ENCODE measurements at regions not wholly inside any gene's neighbourhood (a gene's known extent, or its start where the extent isn't known, plus 50 kb on each side); places are given as distances from the start of the nearest gene placed in this dataset.
A peak's percentile ranks its signal among the peaks of the same experiment; 100 is the strongest.

DNA sequence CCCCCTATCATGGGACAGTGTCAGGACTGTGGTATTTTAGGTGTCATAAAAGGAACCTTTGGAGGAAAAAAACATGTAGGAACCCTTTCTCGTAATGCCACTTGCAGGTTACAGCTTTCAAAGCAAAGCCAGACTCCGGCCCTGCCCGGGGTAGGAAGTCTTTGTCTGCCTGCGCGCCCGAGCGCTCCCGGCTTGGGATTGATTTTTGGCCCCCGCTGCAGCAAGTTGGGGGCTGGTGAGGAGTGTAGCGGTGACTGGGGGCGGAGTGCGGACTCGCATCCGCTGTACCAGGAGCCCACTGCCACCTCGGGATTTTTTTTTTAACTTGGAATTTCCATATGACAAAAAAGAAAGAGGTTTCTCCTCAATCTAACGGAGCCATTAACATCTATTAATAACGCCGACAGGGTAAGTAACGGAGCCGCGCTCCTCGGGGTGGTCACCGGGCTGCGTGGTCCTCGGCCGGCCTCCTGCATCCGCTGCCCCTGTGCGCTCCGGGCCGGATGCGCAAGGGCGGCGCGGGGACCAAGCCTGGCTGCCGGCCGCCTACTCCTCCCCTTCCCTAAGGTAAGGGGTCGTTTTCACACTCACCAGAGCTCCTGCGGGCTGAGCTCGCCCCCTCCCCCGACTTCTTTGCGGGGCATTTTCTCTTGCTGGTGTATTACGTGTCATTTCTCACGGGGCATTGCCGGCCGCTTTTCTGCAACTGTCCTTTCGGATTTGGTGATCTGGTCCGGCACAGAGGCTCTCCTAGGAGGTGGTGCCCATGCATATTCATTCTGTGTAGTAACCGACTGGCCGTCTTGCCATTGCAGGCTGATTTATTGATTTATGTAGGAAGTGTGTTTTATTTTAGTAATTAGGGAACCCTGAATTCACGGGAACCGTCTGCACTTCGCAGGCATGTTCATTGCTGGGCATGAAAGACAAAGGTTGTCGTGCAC, 219.8 kb upstream of the TOPAZ1 start:
- Mint-ChIP-seq H3K4me3 (peak overlapping the region; percentile 72 to 73), H3K9me3 (no peaks in the 10 kb centered on the region), H3K4me1 (ENCODE audit: low read depth) (peaks cover 10% of the 10 kb centered on the region), H3K36me3 (ENCODE audit: insufficient read depth in 2 of 2) (no peaks in the 10 kb centered on the region), H3K27me3 (ENCODE audit: low read depth) (peaks cover 74% of the 10 kb centered on the region), H3K27ac (no peak overlapping the region)
- DNase-seq (no peak), ATAC-seq (replicated peaks in 1 of 2) (no peak)

GRCh38 chr3:44023961-44024593, 217.6 kb upstream of the TOPAZ1 start:
- peaks cover 84% of the 10 kb centered on the region for H3K27me3 Mint-ChIP-seq (ENCODE audit: low read depth)
- peaks cover 10% of the 10 kb centered on the region for H3K4me1 Mint-ChIP-seq (ENCODE audit: low read depth)
- DNase-seq = no peak
- no peak for ATAC-seq (replicated peaks in 1 of 2)
- no peak overlapping the region for H3K27ac Mint-ChIP-seq
- H3K36me3 Mint-ChIP-seq (ENCODE audit: insufficient read depth in 2 of 2) = no peaks in the 10 kb centered on the region
- no peaks in the 10 kb centered on the region for H3K9me3 Mint-ChIP-seq
- no peak overlapping the region for H3K4me3 Mint-ChIP-seq

DNA sequence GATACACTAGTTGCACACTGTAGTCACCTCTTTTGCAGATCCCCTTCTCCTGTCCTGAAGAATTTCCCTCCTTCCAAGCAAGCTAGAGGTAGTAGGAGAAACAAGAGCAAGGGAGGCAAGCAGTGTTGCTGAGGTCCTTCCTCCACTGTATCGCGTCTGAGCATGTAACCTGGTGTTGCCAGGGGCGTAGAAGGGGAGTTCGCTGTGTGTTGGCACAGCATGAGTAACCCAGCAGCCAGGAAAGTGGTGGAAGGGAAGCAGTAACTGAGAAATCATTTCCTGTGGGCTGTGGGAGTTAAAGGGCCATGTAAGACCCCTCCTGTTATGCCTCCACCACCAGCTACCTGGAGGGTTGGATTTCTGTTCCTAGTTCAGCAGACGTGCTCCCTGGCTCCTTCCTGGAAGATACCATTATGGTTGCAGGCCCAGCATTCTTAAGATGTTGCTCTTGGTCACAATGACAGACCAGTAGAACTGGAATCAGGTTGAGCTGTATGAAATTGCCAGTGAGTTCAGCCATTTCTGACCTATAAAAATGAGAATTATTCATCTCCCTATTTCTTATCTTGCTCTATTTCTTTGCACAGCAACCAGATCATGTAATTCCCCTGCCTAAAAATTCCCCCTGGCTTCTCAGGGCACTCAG, 215.3 kb upstream of the TOPAZ1 start:
- H3K9me3 Mint-ChIP-seq = no peaks in the 10 kb centered on the region
- no peaks in the 10 kb centered on the region for H3K36me3 Mint-ChIP-seq (ENCODE audit: insufficient read depth in 2 of 2)
- peaks cover 10% of the 10 kb centered on the region for H3K4me1 Mint-ChIP-seq (ENCODE audit: low read depth)

GRCh38 chr3:44029100-44029499, 212.6 kb upstream of the TOPAZ1 start:
- H3K4me3 Mint-ChIP-seq = no peak overlapping the region
- DNase-seq (no peak), ATAC-seq (replicated peaks in 1 of 2) (no peak)
- H3K9me3 Mint-ChIP-seq = no peaks in the 10 kb centered on the region
- H3K27me3 Mint-ChIP-seq (ENCODE audit: low read depth) = peaks cover 61% of the 10 kb centered on the region
- no peaks in the 10 kb centered on the region for H3K36me3 Mint-ChIP-seq (ENCODE audit: insufficient read depth in 2 of 2)
- H3K4me1 Mint-ChIP-seq (ENCODE audit: low read depth) = no peaks in the 10 kb centered on the region
- H3K27ac Mint-ChIP-seq = no peak overlapping the region

More for the DNA sequence above, 215.3 kb upstream of the TOPAZ1 start:
- peaks cover 72% of the 10 kb centered on the region for H3K27me3 Mint-ChIP-seq (ENCODE audit: low read depth)
- no peak for ATAC-seq (replicated peaks in 1 of 2)
- H3K27ac Mint-ChIP-seq = no peak overlapping the region
- no peak for DNase-seq
- no peak overlapping the region for H3K4me3 Mint-ChIP-seq

DNA sequence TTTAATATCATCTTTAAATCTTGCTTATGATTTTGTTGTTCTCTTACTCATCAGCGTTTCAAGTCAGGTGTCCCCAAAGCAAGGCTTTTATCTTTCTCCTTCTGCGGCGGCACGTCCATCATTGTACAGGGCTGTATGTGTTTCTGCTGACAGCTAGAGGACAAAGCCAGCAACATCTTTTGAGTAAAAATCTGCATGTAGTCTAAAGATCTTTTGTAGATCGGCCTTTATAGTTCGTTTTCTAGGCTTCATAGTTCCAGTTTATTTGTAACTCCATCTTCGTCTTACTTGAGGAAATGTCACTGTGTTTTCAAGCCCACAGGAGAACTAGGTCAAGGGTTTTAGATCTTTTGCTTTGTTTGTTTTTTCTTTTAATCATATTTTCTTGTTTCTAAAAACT, 211.4 kb upstream of the TOPAZ1 start:
- no peak overlapping the region for H3K4me3 Mint-ChIP-seq
- H3K9me3 Mint-ChIP-seq = no peaks in the 10 kb centered on the region
- no peaks in the 10 kb centered on the region for H3K36me3 Mint-ChIP-seq (ENCODE audit: insufficient read depth in 2 of 2)
- DNase-seq (no peak), ATAC-seq (replicated peaks in 1 of 2) (no peak)
- H3K27ac Mint-ChIP-seq = no peak overlapping the region
- H3K27me3 Mint-ChIP-seq (ENCODE audit: low read depth) = peaks cover 50% of the 10 kb centered on the region
- no peaks in the 10 kb centered on the region for H3K4me1 Mint-ChIP-seq (ENCODE audit: low read depth)

DNA sequence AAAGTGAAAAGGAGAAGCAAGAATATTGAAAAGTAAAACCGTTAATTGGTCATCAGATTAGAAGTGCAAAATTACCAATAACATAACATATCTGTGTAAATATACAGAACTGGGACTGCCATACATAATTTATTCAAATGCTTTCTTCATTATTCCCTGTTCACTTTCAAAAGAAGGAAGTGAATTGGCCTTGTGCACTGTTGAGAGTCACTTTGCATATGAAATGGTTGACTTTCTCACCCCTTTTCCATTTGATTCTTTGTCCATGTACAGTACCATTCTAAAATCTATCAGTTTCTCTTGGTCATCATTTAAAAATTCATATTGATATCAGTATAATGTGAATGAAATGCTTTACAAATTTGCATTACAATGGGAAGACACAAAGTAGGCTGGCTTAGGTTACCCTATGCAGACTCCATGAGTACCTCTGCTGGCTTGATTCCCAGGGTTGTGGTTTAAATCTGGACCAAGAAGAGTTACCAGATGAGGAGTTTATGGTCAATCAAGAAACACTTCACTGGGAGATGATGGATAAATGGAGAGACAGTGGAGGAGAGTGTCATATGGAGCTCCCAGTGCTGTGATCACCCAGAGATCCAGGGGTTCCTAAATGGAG, 210.9 kb upstream of the TOPAZ1 start:
- no peak for ATAC-seq (replicated peaks in 1 of 2)
- no peaks in the 10 kb centered on the region for H3K36me3 Mint-ChIP-seq (ENCODE audit: insufficient read depth in 2 of 2)
- H3K27ac Mint-ChIP-seq = no peak overlapping the region
- H3K27me3 Mint-ChIP-seq (ENCODE audit: low read depth) = peaks cover 45% of the 10 kb centered on the region
- H3K4me1 Mint-ChIP-seq (ENCODE audit: low read depth) = no peaks in the 10 kb centered on the region
- no peak for DNase-seq
- no peaks in the 10 kb centered on the region for H3K9me3 Mint-ChIP-seq
- H3K4me3 Mint-ChIP-seq = no peak overlapping the region

DNA sequence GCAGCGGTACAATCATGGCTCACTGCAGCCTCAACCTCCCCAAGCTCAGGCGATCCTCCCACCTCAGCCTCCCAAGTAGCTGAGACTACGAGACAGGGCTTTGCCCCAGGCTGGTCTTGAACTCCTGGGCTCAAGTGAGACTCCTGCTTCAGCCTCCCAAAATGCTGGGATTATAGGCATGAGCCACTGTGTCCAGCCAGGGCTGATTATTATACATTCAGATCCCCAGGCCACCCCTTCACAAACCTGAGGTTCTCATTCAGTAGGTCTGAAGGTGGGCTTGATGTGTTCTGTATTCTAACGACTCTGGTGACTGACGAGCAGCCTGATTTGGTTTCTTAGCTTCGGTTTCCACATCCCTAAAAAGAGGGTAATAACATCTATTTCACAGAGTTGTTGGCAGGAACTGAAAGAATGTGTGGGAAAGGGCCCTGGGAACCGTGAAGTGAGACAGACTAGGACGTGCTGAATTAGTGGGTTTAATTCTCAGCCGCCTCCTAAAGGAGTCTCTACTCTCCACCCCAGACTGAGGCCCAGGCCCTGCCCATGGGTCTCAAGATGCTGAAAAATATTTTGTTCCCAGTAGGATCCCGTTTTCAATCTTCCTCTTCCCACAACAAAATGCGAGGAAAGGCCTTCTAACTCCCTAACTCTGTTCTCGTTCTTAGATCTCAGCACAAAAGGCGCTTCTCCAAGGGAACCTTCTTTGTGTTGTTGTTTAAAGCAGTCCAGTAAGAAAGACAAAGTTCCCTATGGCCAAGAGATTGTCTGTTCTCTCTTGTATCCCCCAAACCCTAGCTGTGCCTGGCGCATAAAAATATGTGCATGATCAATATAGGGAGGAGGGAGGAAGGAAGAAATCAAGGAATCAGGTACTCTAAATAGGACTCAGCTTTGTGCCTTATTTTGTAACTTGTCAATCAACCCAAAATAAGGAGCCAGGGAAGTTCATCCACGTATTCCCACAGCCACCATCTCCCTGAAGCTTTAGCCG, 210.0 kb upstream of the TOPAZ1 start:
- no peak for ATAC-seq (replicated peaks in 1 of 2)
- no peaks in the 10 kb centered on the region for H3K4me1 Mint-ChIP-seq (ENCODE audit: low read depth)
- DNase-seq = no peak
- no peaks in the 10 kb centered on the region for H3K9me3 Mint-ChIP-seq
- H3K36me3 Mint-ChIP-seq (ENCODE audit: insufficient read depth in 2 of 2) = no peaks in the 10 kb centered on the region
- H3K4me3 Mint-ChIP-seq = no peak overlapping the region
- peaks cover 36% of the 10 kb centered on the region for H3K27me3 Mint-ChIP-seq (ENCODE audit: low read depth)
- no peak overlapping the region for H3K27ac Mint-ChIP-seq

GRCh38 chr3:44032487-44032886, 209.2 kb upstream of the TOPAZ1 start:
- no peaks in the 10 kb centered on the region for H3K36me3 Mint-ChIP-seq (ENCODE audit: insufficient read depth in 2 of 2)
- no peak overlapping the region for H3K4me3 Mint-ChIP-seq
- no peaks in the 10 kb centered on the region for H3K9me3 Mint-ChIP-seq
- DNase-seq = no peak
- H3K4me1 Mint-ChIP-seq (ENCODE audit: low read depth) = no peaks in the 10 kb centered on the region
- no peak for ATAC-seq (replicated peaks in 1 of 2)
- H3K27ac Mint-ChIP-seq = no peak overlapping the region
- peaks cover 28% of the 10 kb centered on the region for H3K27me3 Mint-ChIP-seq (ENCODE audit: low read depth)

DNA sequence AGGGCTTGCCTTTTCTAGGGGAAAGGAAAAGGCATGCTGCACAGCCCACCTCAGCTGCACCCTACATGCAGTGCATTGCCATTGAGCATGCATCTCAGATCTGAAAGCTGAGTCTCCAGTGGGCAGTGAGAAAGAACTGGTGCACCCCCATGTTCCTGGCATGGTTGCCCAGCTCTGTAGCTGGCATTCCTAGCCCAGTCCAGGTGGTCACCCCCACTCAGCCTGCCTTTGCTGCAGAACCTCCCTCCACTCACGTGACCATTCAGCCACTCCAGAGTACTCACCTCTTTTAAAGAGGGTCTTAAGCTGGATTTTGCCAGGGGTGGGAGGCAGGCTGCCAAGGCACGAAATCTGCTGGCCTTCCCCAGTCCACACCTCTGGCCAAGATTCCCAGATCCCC, 208.6 kb upstream of the TOPAZ1 start:
- H3K4me3 Mint-ChIP-seq = no peak overlapping the region
- ATAC-seq (replicated peaks in 1 of 2) (no peak), DNase-seq (no peak)
- H3K27me3 Mint-ChIP-seq (ENCODE audit: low read depth) = peaks cover 25% of the 10 kb centered on the region
- H3K27ac Mint-ChIP-seq = no peak overlapping the region
- no peaks in the 10 kb centered on the region for H3K4me1 Mint-ChIP-seq (ENCODE audit: low read depth)
- H3K9me3 Mint-ChIP-seq = no peaks in the 10 kb centered on the region
- H3K36me3 Mint-ChIP-seq (ENCODE audit: insufficient read depth in 2 of 2) = no peaks in the 10 kb centered on the region

DNA sequence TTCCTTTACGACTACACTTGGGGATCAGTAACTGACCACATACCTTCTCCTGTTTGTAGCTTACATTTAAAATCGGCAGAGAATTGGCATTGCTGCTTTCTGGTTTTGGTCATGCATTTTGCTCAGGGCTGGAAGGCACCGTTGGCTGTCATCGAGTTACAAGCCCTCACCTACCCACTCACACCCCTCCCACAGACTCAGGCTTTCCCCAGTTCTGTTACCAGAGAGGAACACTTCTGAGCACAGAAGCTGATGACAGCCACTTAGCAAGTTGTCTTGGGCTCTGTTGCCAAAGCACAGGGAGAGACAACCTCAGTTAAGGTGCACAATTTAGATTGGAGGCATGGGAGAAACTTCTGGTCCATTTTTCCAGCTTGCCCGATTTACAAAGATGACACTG, 204.8 kb upstream of the TOPAZ1 start:
- H3K9me3 Mint-ChIP-seq = no peaks in the 10 kb centered on the region
- H3K36me3 Mint-ChIP-seq (ENCODE audit: insufficient read depth in 2 of 2) = no peaks in the 10 kb centered on the region
- ATAC-seq (replicated peaks in 1 of 2) (no peak), DNase-seq (no peak)
- peaks cover 19% of the 10 kb centered on the region for H3K27me3 Mint-ChIP-seq (ENCODE audit: low read depth)
- no peak overlapping the region for H3K27ac Mint-ChIP-seq
- H3K4me1 Mint-ChIP-seq (ENCODE audit: low read depth) = no peaks in the 10 kb centered on the region
- no peak overlapping the region for H3K4me3 Mint-ChIP-seq

DNA sequence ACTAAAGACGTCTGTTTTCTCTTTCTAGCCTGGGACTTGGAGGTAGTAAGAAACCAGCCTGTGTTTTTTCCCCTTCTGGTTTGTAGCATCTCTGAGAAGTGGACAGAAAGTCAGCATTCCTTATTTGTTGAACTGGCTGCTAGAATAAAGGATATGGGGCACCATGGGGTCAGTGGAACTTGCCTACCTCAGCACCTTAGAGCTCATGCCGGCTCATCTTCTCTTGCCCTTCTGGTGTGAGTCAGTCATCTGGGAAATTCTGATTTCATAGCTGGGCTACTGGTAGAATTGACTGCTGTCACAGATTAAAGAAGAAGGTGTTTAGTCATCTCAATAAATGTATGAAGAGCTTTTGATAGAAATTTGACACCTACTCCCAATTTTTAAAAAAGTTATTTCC, 202.7 kb upstream of the TOPAZ1 start:
- Mint-ChIP-seq H3K36me3 (ENCODE audit: insufficient read depth in 2 of 2) (no peaks in the 10 kb centered on the region), H3K27ac (no peak overlapping the region), H3K4me3 (no peak overlapping the region), H3K27me3 (ENCODE audit: low read depth) (peaks cover 14% of the 10 kb centered on the region), H3K4me1 (ENCODE audit: low read depth) (no peaks in the 10 kb centered on the region), H3K9me3 (no peaks in the 10 kb centered on the region)
- DNase-seq = no peak
- no peak for ATAC-seq (replicated peaks in 1 of 2)

DNA sequence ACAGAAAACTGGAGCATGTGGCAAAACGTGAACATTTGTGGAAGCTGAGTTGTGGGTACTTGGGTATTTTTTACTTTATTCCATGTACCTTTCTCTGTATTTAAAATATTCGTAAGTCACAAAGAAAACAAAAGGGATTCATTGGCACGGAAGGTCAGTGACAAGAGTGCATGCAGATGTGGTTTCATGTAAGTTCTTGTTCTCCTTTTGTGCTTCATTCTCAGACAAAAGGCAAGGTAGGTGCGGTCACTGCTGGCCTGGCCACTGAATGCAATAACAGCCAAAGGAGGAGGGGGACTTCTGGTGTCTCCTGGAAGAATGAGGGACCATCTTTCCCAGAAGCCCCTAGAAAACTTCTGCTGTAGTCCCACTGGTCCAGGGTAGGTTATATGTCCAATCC, 200.0 kb upstream of the TOPAZ1 start:
- ATAC-seq (replicated peaks in 1 of 2) = no peak
- Mint-ChIP-seq H3K4me1 (ENCODE audit: low read depth) (peaks cover 14% of the 10 kb centered on the region), H3K4me3 (no peak overlapping the region), H3K36me3 (ENCODE audit: insufficient read depth in 2 of 2) (no peaks in the 10 kb centered on the region), H3K27ac (no peak overlapping the region), H3K27me3 (ENCODE audit: low read depth) (peaks cover 29% of the 10 kb centered on the region), H3K9me3 (no peaks in the 10 kb centered on the region)
- DNase-seq = no peak

Measured in activated T-cell treated with anti-CD3 and anti-CD28 coated beads, Interleukin-2, amount 50 U/mL, for 72 hours (primary cell).